ENCODE measurements at regions not wholly inside any gene's neighbourhood (a gene's known extent, or its start where the extent isn't known, plus 50 kb on each side); places are given as distances from the start of the nearest gene placed in this dataset.

GRCh38 chr18:29496152-29496680 lies 1319.3 kb upstream of the CDH2 start:
- Histone ChIP-seq H3K4me3 (no peak overlapping the region), H3K27ac (no peak overlapping the region)
- no peak for TF ChIP-seq CTCF (IDR thresholded peaks at IDR 0.05)
- no peak for DNase-seq (ENCODE audit: low spot score)

GRCh38 chr18:29494371-29494770 lies 1317.4 kb upstream of the CDH2 start:
- Histone ChIP-seq H3K4me3 (no peak overlapping the region), H3K27ac (no peak overlapping the region)
- TF ChIP-seq CTCF (IDR thresholded peaks at IDR 0.05), result no peak
- DNase-seq (ENCODE audit: low spot score), result no peak

GRCh38 chr18:29491907-29492306 lies 1315.0 kb upstream of the CDH2 start:
- Histone ChIP-seq H3K4me3 (no peak overlapping the region), H3K27ac (no peak overlapping the region)
- TF ChIP-seq CTCF (IDR thresholded peaks at IDR 0.05), result no peak
- no peak for DNase-seq (ENCODE audit: low spot score)

- Histone ChIP-seq H3K27ac (no peak overlapping the region), H3K4me3 (no peak overlapping the region)
- no peak for DNase-seq (ENCODE audit: low spot score)
- no peak for TF ChIP-seq CTCF (IDR thresholded peaks at IDR 0.05)
Measured at GRCh38 chr18:29488617-29489016, 1311.7 kb upstream of the CDH2 start.

GRCh38 chr18:29465526-29465925 lies 1288.6 kb upstream of the CDH2 start:
- no peak for TF ChIP-seq CTCF (IDR thresholded peaks at IDR 0.05)
- no peak for DNase-seq (ENCODE audit: low spot score)

GRCh38 chr18:29459972-29460371 lies 1283.0 kb upstream of the CDH2 start:
- no peak for TF ChIP-seq CTCF (IDR thresholded peaks at IDR 0.05)
- no peak overlapping the region for H3K4me3 ChIP-seq
- DNase-seq (ENCODE audit: low spot score), result no peak

More at GRCh38 chr18:29465526-29465925, 1288.6 kb upstream of the CDH2 start:
- Histone ChIP-seq H3K4me3 (no peak overlapping the region), H3K27ac (no peak overlapping the region)

GRCh38 chr18:29457316-29457889 lies 1280.5 kb upstream of the CDH2 start:
- Histone ChIP-seq H3K27ac (no peak overlapping the region), H3K4me3 (no peak overlapping the region)
- DNase-seq (ENCODE audit: low spot score), result no peak
- TF ChIP-seq CTCF (IDR thresholded peaks at IDR 0.05), result no peak

More at GRCh38 chr18:29459972-29460371, 1283.0 kb upstream of the CDH2 start:
- H3K27ac ChIP-seq, result no peak overlapping the region
